Endometrium (tissue), 2 donors: ENCODE measurements at regions not wholly inside any gene's neighbourhood (a gene's known extent, or its start where the extent isn't known, plus 50 kb on each side); places are given as distances from the start of the nearest gene placed in this dataset.
"Not testable (repeated sequence)": the region's sequence is repeated elsewhere in the genome, so short reads cannot be mapped to it uniquely, and the experiment has no call there.

Experiments
- FAIRE-seq: peaks from 2 replicates; lab custom pipeline; 2012; peaks lifted over from hg19 to GRCh38; lab: Jason Lieb, UNC
- donor health status: control.
- donor health status: control.

GRCh38 chr5:135156715-135157404 lies 122.8 kb upstream of the PITX1 start:
- no peak for FAIRE-seq

GRCh38 chr5:135156337-135156714 lies 122.3 kb upstream of the PITX1 start:
- FAIRE-seq, result no peak

- no peak for FAIRE-seq
Observed at GRCh38 chr5:135155616-135156214, 121.7 kb upstream of the PITX1 start.

- no peak for FAIRE-seq
Observed at GRCh38 chr5:135154961-135155360, 120.9 kb upstream of the PITX1 start.

DNA sequence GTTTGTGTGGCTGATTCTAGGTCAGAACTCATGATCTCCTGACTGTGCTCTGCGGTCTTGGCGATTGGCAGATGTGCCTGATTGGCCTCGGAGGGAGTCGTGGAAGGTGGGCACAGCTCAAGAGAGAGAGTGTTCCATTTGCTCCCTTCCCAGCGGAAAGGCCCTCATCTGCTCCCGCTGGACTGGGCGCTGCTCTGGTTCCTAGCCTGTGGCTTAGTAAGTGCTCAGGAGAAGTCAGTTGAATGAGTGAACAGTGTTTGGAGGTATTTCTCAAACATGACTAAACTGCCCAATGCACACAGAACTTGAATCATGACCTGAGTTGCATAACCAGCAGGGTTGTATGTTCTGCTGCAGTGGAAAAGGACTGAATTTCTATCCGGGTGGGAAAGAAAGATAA lies 120.2 kb upstream of the PITX1 start:
- no peak for FAIRE-seq

GRCh38 chr5:135153661-135154060 lies 119.6 kb upstream of the PITX1 start:
- no peak for FAIRE-seq

GRCh38 chr5:135153259-135153658 lies 119.2 kb upstream of the PITX1 start:
- no peak for FAIRE-seq

DNA sequence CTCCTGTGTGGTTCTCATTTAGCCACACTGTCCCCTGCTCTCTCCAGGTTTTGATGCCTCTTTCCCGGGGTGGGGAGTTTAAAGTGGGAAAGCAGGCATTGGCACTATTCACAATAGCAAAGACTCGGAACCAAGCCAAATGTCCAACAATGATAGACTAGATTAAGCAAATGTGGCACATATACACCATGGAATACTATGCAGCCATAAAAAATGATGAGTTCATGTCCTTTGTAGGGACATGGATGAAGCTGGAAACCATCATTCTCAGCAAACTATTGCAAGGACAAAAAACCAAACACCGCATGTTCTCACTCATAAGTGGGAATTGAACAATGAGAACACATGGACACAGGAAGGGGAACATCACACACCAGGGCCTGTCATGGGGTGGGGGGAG lies 117.6 kb upstream of the PITX1 start:
- FAIRE-seq, result not testable (repeated sequence)

DNA sequence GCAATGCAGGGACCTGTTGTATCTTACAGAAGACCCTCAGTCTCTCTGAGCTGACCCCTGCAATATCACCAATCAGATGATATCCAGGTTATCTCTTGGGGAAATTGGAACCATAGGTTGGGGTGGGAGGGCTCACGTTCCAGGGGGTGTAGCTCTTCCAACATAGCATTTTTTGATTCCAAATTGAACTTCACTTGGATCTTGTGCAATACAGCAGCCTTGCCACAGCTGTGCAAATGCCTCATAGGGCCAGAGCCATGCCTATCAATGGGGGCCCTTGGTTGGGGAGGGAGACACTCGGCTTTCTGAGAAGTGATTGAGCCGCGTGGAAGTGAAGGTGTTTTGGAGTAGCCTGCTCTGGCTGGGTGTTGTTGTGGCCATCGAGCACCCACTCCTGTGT lies 117.2 kb upstream of the PITX1 start:
- FAIRE-seq, result no peak

DNA sequence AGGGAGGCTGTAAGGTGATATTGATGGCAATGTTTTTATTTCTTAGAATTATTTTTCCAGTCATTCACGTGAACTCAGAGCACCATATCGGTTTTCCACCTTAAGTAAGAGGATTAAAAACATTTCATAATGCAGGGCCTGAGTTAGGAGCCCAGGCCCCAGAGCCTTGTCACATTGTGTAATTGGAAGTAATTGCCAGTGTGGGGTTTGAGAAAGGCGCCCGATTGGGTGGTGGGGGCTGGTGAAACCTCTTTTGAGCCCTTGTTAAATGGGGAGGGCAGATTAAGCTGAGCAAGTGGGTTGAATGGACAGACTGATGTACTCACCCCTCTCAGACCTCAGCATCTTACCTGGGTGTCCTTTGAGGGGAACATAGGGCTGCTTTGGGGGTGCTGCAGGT lies 116.7 kb upstream of the PITX1 start:
- no peak for FAIRE-seq

- FAIRE-seq, result no peak
Observed at GRCh38 chr5:135149956-135150723, 116.1 kb upstream of the PITX1 start.

DNA sequence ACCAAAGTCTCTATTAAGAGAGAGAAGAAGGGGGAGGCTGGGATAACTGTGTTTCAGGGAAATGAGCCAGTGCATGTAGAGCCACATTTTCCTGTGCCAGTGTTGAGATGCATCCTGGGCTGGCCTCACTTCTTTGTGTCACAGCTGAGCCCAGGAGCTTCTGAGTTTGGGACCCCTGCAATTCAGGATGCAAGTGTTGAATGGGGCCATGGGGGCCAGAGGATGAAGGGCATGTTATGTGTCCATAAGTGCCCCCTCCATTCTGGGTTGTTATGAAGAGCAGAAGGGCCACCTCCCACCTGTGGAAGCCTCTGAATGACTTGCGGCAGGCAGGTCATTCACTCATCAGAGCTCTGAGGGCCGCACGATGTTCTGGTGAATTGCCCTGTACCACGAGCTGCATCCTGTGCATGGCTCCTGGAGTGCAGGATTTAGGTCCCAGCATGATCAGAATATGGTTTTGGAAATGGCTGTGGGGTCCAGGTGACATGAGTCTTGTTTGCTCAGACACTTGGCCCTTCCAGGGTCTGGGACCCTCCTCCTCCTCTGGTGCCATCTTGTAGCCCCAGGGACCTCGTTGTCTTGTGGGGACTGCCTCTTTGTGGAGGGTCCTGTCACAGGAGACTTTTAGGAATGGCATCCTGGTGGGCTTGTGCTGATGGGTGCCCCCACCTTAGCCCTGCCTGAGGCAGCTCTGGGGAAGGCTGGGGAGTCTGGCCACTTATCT lies 115.4 kb upstream of the PITX1 start:
- no peak for FAIRE-seq

DNA sequence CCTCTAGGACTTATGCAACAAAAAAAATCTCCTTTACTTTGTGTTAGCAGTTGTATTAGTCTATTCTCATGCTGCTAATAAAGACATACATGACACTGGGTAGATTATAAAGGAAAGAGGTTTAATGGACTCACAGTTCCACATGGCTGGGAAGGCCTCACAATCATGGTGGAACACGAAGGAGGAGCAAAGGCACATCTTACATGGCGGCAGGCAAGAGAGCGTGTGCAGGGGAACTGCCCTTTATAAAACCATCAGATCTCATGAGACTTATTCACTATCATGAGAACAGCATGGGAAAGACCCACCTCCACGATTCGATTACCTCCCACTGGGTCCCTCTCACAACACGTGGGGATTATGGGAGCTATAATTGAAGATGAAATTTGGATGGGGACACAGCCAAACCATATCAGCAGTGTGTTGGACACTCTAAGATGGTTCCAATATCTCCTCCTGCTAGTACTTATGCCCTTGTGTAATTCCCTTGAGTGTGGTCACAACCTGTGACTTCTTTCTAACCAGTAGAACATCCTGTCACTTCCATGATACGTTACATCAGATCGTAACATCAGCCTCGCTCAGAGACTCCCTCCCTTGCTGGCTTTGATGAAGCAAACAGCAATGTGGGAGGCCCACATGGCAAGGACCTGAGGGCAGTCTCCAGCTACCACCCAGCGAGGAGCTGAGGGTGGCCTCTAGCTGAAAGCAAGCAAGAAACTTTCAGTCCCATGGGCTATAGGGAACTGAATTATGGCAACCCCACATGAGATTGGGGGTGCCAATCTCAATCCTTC lies 113.5 kb upstream of the PITX1 start:
- FAIRE-seq, result no peak

DNA sequence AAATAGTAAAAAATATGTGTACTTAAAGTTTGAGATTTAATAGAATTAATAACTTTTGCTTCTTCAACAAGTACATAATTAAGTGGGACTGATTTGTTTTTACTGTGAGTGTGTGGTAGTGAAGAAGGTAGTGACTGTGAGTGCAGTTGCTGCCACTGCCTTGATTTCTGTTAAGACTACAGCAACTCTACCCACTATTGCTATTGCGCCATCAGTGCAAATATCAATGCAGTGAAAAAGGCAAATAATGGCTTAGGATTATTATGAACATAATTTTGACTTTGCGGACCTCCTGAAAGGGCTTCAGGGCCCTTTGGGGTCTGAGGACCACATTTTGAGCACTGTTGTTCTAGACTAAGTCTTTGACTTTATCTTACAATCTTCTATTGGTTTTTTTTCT lies 112.0 kb upstream of the PITX1 start:
- no peak for FAIRE-seq

GRCh38 chr5:135143682-135144081 lies 109.7 kb upstream of the PITX1 start:
- not testable (repeated sequence) for FAIRE-seq

GRCh38 chr5:135141303-135142268 lies 107.6 kb upstream of the PITX1 start:
- FAIRE-seq, result no peak

DNA sequence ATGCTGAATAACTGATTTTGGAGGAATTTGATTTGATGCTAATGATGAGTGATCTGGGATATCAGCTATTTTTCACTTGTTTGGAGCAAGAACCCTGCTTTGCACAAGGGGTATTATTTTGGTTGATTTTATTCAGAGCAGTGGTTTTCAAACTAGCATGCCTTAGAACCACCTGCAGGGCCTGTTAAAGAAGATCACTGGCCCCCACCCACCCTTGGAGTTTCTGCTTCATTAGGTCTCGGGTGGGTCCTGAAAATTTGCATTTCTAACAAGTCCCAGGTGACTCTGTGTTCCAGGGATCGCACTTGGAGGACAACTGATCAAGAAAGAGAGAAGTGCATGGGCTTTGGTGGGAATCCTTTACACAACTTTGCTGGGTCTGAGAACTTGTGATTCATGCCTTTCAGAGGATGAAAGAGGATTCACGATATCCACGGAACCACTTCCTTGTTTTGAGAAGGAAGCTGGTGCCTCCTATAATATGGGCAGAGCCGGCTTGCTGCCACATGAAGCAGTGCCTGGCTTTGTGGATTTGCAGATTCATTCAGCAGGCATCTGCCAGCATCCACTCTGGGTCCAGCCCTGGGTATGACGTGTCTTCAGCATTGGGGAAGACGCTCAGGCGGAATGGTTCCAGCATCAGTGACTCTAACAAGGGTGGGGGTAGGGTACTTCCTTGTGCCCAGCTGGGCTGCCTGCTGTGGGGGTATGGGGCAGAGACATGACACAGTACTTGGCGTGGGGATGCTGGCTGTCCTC lies 106.6 kb upstream of the PITX1 start:
- no peak for FAIRE-seq

DNA sequence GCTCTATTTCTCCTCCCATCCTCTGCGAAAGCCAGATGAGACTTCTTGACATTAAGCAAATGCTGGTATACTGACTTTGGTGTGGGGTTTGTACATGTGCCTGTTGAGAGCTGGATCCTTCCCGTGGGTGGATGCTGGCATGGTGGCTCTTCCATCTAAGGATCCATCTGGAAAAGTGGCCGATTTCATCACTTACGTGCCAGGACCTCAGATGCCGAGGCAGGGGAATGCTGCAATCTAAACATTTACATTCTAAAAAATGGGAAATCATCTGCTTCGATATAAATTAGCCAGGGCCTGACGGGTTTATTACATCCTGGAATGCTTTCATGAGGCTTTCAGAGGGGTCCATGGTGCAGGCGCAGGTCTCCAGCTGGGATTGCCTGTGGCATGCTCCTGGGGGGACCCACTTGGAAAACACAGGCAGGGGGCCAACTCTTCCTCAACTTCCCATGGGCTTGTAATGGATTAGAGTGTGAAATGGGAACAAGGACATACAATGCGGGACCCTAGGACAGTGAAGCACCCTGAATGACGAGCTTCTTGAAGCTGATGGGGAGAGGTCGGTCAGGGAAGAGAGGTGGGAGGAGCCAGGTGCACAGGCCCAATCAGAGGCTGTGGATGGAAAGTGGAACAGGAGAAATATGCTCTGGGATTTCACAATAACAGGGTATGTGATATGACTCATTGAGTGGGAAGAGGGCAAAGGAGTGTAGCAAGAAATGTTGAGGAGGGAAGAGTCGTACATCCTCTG lies 105.5 kb upstream of the PITX1 start:
- FAIRE-seq, result no peak
